Smooth muscle cell (in vitro differentiated cells): ENCODE measurements at regions not wholly inside any gene's neighbourhood (a gene's known extent, or its start where the extent isn't known, plus 50 kb on each side); places are given as distances from the start of the nearest gene placed in this dataset.
"Not testable (repeated sequence)": the region's sequence is repeated elsewhere in the genome, so short reads cannot be mapped to it uniquely, and the experiment has no call there.

ENCODE experiments used
- DNase-seq: peaks from one replicate; lab custom pipeline; 2025; ENCODE audit not compliant: unreplicated experiment; lab: John Stamatoyannopoulos, UW
- H2AFZ ChIP-seq: fragments of 200-600 bp; sonication (generic); 2 replicates; pipeline ENCODE4 v1.6.0; 2016; ENCODE audit warnings: antibody characterized with exemption, low read depth, mild to moderate bottlenecking
- H3F3A ChIP-seq: fragments of 200-600 bp; sonication (generic); 2 replicates; pipeline ENCODE4 v1.6.0; 2017; ENCODE audit warnings: antibody characterized with exemption, low read depth
- H3K27ac ChIP-seq: fragments of 200-600 bp; sonication (generic); 2 replicates; pipeline ENCODE4 v1.5.1; 2016; ENCODE audit warnings: low read depth, mild to moderate bottlenecking
- H3K27me3 ChIP-seq: fragments of 200-600 bp; sonication (generic); 2 replicates; pipeline ENCODE4 v1.6.1; 2016; ENCODE audit warnings: low read depth, mild to moderate bottlenecking
- H3K36me3 ChIP-seq: fragments of 200-600 bp; sonication (generic); 2 replicates; pipeline ENCODE4 v1.5.1; 2016; ENCODE audit warnings: low read depth
- H3K4me1 ChIP-seq: fragments of 200-600 bp; sonication (generic); 2 replicates; pipeline ENCODE4 v1.5.1; 2016; ENCODE audit warnings: low read depth
- H3K4me2 ChIP-seq: fragments of 200-600 bp; sonication (generic); 2 replicates; pipeline ENCODE4 v1.6.0; 2016; ENCODE audit warnings: mild to moderate bottlenecking
- H3K4me3 ChIP-seq: fragments of 200-600 bp; sonication (generic); 2 replicates; pipeline ENCODE4 v1.5.1; 2016; ENCODE audit warnings: mild to moderate bottlenecking
- H3K79me2 ChIP-seq: fragments of 200-600 bp; sonication (generic); 2 replicates; pipeline ENCODE4 v1.6.0; 2016; ENCODE audit warnings: low read depth, mild to moderate bottlenecking
- H3K9ac ChIP-seq: fragments of 200-600 bp; sonication (generic); 2 replicates; pipeline ENCODE4 v1.6.0; 2016; ENCODE audit warnings: low read depth
- H3K9me3 ChIP-seq: fragments of 200-600 bp; sonication (generic); replicated peaks from 2 replicates; pipeline ENCODE4 v1.5.1; 2016; ENCODE audit warnings: low read depth
- H4K20me1 ChIP-seq: fragments of 200-600 bp; sonication (generic); 2 replicates; pipeline ENCODE4 v1.6.0; 2016; ENCODE audit warnings: low read depth
- CTCF ChIP-seq: fragments of 200-600 bp; sonication (generic); IDR thresholded peaks from 2 replicates; pipeline ENCODE4 v1.5.1; 2017; ENCODE audit warnings: borderline replicate concordance, mild to moderate bottlenecking, antibody characterized with exemption; ENCODE audit not compliant: insufficient read depth, poor library complexity, severe bottlenecking
- WGBS: methylation state at CpG from one replicate; pipeline ENCODE4 v1.1.7; 2016; ENCODE audit warnings: low lambda C conversion rate; 5-methylcytosine and 5-hydroxymethylcytosine counted together

DNA sequence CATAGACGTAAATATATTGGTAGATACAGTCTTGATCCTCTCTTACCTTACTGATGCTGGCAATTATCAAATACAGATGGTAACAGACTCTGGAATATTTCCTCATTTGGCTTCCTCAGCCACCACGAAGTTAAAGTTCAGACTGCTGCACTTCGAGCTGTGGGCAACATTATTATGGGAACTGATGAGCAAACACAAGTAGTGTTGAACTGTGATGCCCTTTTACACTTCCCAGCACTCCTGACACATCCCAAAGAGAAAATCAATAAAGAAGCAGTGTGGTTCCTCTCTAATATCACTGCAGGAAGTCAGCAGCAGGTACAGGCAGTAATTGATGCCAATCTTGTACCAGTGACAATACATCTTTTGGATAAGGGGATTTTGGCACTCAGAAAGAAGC lies 162.7 kb upstream of the NT5E start:
- Histone ChIP-seq H3K27me3 (no peaks in the 10 kb centered on the region), H3K79me2 (no peaks in the 10 kb centered on the region), H4K20me1 (no peaks in the 10 kb centered on the region), H3K4me1 (no peaks in the 10 kb centered on the region), H3K4me3 (no peak overlapping the region), H3K9ac (no peak overlapping the region), H2AFZ (no peak overlapping the region), H3F3A (no peaks in the 10 kb centered on the region), H3K36me3 (no peaks in the 10 kb centered on the region), H3K27ac (no peak overlapping the region), H3K4me2 (no peak overlapping the region), H3K9me3 (no peaks in the 10 kb centered on the region)
- DNase-seq = no peak
- WGBS = 77% methylated on average over 3 of the region's 3 CpGs
- TF ChIP-seq CTCF = no peak

- not testable (repeated sequence) for H3K4me3 ChIP-seq, H3F3A ChIP-seq, H2AFZ ChIP-seq, H3K27me3 ChIP-seq, H3K9me3 ChIP-seq, H4K20me1 ChIP-seq, DNase-seq, H3K4me1 ChIP-seq, H3K27ac ChIP-seq, H3K4me2 ChIP-seq, H3K36me3 ChIP-seq, H3K9ac ChIP-seq, H3K79me2 ChIP-seq
These were observed 163.4 kb upstream of the NT5E start for GRCh38 chr6:85286507-85286906.

GRCh38 chr6:85285934-85286333 lies 163.9 kb upstream of the NT5E start:
- Histone ChIP-seq H3K9me3 (no peaks in the 10 kb centered on the region), H2AFZ (no peak overlapping the region), H3K4me3 (no peak overlapping the region), H4K20me1 (no peaks in the 10 kb centered on the region), H3K36me3 (no peaks in the 10 kb centered on the region), H3K27me3 (no peaks in the 10 kb centered on the region), H3K4me2 (no peak overlapping the region), H3K9ac (no peak overlapping the region), H3K79me2 (no peaks in the 10 kb centered on the region), H3K27ac (no peak overlapping the region), H3K4me1 (no peaks in the 10 kb centered on the region), H3F3A (no peaks in the 10 kb centered on the region)
- WGBS = 87% methylated on average over 13 of the region's 22 CpGs
- no peak for TF ChIP-seq CTCF
- DNase-seq = no peak

DNA sequence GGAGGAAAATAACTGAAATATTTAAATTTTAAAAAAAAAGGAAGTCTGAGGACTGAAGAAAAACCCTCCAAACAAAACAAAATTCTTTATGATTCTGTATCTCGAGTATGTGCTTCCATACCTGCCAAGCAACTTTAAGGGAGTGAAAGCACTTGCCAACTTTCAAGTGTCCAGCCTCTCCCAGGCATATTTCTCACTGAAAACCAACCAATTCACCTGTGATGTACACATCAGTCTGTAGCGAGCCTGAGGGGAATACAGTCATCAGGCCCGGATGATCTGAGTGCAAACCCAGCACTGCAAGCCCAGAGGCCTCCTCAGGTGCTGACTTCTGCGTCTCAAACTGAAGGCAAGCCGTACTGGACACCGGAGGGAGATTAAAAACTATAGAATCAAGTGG lies 164.8 kb upstream of the NT5E start:
- Histone ChIP-seq H3K9me3 (no peaks in the 10 kb centered on the region), H3K4me1 (no peaks in the 10 kb centered on the region), H3K4me2 (no peak overlapping the region), H3K79me2 (no peaks in the 10 kb centered on the region), H3K9ac (no peak overlapping the region), H2AFZ (no peak overlapping the region), H4K20me1 (no peaks in the 10 kb centered on the region), H3K4me3 (no peak overlapping the region), H3K27ac (no peak overlapping the region), H3K27me3 (no peaks in the 10 kb centered on the region), H3F3A (no peaks in the 10 kb centered on the region), H3K36me3 (no peaks in the 10 kb centered on the region)
- WGBS = 84% methylated on average over 6 of the region's 6 CpGs
- no peak for DNase-seq
- no peak for TF ChIP-seq CTCF
